NCI-H146 treated with DMSO at 0.1 percent for 48 hours (cell line): ENCODE measurements at regions not wholly inside any gene's neighbourhood (a gene's known extent, or its start where the extent isn't known, plus 50 kb on each side); places are given as distances from the start of the nearest gene placed in this dataset.

Source experiments
- DNase-seq: peaks from one replicate; lab custom pipeline; 2025; ENCODE audit not compliant: unreplicated experiment; lab: John Stamatoyannopoulos, UW

DNA sequence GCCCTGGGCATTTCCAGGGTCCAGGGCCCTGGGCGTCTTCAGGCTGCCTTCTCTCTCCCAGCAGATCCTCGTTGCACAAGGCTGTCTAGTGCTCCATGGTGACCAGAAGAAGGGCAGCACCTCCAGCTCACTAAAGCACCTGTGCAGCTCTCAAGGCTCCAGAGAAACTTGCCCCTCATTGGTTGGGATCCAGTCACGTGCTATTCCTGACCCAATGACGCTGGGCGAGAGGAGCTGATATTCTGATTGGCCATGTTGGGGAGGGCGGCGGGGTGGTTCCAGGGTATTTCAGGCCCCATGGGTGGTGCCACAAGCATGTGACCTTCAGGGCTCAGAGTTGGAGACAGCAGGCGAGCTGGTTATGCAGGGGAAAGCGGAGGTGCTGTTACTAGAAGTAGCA lies 309.1 kb downstream of the TOX3 start:
- no peak for DNase-seq

GRCh38 chr16:52235186-52235585 lies 311.8 kb downstream of the TOX3 start:
- no peak for DNase-seq

GRCh38 chr16:52234626-52235025 lies 312.3 kb downstream of the TOX3 start:
- DNase-seq, result no peak

DNA sequence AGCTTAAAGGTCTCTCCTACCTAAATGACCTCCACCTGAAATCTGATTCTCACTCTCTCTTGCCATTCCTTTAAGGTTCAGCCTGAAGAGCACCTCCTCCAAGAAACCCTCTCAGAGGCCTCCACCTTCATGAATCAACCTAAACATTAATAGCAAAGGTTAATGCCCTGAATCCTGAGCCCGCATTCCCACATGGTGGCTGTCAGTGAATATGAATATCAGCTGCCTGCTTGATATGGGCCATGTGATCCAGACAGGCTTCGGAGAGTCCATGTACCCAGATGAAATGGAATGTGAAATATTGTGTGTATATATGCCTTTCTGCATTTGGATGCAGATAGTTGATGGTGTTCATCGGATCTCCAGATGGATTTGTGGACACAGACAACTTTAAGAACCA lies 317.5 kb downstream of the TOX3 start:
- DNase-seq, result no peak

DNA sequence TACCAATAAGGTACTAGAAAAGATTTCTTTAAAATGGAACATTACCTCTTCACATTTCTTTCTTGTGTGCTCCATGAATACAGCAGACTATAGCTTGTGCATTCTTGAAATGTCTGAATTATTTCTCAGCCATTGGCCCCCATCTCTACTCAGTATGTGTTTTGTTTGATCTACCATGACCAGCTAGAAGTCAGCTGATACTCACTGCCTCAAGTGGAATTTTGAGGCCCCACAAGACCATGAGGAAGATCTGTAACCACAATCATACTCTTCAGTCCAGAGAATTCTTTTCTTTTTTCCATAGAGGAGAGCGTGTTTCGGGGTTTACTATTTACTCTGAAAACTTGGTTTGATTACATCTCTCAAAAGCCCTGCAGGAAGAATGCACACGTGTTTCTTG lies 319.1 kb downstream of the TOX3 start:
- DNase-seq, result no peak

DNA sequence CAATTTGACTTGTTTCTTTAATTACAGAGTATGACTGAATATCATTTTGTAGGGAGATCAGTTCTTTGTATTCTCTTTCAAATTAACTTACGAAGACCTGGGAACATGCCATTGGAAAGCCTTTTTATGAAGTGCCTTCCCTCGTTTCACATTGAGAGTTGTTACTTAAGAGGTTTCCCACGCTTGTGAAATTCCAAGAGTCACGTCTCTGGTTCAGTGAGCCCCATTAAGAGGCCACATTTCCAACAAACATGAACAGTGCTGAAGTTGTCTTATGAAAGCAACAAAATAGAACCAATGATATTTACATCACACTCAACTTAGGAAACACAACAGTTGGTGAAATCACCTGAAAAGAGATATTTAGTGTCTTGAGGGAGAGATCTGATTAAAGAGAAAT lies 334.1 kb downstream of the TOX3 start:
- no peak for DNase-seq

GRCh38 chr16:52209227-52209626 lies 337.7 kb downstream of the TOX3 start:
- DNase-seq, result peak; percentile 33

GRCh38 chr16:52203096-52203495 lies 343.8 kb downstream of the TOX3 start:
- DNase-seq, result no peak

DNA sequence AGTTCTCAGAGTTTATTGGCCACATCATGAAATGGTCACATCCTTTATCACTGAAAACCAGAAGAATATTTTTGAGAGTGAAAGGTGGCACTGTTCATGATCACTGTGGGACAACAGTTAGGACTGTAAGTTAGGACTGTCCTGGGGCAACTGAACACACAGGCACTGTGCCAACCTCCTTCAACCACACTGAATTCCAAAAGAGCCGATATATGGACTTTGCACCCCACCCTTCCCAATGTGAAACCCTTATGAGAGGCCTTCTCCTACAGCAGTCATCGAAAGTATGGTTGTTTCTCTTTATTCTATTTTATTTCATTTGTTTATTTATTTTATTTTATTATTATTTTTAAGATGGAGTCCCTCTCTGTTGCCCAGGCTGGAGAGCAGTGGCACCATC lies 353.5 kb downstream of the TOX3 start:
- no peak for DNase-seq

DNA sequence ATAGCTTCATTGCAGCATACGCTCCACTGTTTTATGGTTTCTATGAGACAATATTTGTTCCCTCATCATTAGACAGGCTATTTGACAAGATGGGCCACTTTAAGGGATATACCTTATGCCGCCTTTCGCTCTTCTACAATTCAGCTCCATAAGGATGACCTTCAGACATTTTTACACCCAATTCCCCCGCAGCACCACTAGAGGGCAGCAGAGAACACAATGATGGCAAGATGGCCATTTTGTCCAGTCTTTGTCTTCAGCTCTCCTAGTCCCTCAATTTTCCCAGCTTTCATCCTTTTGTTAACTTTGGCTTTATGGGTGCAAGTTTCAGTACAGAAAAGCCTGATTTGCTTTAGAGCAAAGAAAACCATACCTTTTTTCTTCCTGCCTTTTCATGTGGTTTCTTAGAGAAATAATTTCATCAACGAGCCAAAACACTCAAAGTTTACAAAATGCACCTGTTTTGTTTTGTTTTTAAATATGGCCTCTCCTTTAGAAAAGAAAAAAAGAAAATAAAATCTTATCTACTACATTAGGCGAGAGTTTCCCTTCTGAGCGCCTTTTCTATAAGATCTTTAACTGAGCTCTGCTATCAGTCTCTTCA lies 355.3 kb downstream of the TOX3 start:
- DNase-seq, result peak; percentile 76

DNA sequence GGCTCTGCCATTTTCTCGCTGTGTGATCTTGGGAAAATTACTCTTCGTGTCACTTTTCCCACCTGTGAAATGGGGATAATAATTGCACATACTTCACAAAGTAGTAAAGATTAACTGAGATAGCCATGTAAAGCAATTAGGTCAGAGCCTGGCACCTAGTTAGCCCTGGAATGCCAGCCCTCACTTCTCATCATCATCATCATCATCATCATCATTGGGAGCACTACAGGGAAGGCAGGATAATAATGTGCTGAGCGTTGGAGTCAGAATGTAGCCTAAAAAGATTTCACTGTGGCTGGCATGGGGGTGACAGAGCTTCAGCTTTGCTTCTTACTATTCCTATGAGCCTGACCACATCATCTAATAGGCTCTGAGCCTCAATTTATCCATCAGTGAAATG lies 362.6 kb downstream of the TOX3 start:
- DNase-seq, result no peak

DNA sequence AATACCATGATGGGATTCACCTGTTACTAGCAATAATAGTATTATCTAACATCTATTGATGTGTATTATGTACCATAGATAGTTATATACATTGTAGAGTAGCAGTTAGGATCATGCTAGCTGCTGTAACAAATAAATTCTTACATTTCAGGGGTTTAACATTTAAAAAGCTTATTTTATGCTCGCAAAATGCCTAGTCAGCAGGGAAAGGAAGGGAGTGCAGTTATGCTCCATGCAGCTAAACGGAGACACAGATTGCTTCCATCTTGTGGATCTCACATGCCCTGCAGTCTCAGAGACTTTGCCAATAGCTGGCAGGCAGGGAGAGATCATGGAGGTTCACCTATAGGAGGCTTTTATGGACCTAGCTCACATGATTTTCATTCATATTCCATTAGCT lies 364.1 kb downstream of the TOX3 start:
- no peak for DNase-seq

DNA sequence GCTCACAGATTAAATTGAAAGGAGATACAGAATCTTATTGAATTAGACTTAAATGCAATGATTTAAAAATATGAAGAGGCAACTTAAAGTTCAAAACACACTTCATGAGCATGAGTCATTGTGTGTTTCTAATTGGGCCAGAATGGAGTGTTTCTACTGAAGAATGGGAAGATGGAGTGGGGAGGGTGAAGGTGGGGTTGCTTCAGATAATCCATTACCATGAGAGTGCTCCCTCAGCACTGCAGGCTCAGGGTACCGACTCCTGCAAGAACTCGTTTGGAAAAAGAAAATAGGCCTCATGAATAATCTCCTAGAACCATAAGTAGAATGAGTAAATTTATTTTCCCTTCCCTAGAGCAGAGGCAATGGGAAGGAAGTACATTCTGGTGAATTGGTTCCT lies 372.8 kb downstream of the TOX3 start:
- peak; percentile 25 for DNase-seq

GRCh38 chr16:52171481-52171880 lies 375.5 kb downstream of the TOX3 start:
- no peak for DNase-seq

DNA sequence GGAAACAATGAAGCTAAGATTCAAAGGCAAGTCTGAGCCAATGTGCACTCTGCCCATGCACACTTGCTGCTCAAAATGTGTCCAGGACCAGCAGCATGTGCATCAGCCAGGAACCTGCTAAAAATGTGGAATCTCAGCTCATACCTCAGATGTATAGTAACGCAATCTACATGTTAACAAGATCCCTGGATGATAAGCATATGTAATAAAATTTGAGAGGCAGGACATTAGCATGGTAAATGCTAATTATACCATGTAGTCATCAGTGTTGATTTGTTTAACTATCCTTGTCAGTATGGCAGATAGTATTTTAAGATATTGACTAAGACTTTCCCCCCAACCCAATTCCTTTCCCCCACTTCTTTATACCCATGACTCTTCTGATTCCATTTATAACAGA lies 379.6 kb downstream of the TOX3 start:
- no peak for DNase-seq

DNA sequence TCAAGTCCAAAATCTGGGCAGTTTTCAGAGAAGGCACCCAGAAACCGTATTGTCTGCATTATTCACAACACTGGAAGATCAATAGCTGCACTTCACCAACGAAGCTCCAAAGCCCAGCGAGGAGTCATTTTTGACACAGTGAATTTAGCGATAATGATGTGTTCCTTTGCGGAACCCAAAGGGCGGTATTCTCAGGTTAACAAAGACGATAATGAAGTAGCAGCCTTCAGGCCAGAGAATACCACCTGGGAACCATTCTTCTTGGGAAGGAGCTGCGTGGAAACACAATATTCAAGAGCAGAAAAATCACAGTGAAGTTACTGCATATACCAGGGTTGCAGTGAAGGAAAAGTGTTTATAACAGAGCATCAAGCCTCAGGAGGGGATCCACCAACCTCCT lies 381.0 kb downstream of the TOX3 start:
- DNase-seq, result no peak

DNA sequence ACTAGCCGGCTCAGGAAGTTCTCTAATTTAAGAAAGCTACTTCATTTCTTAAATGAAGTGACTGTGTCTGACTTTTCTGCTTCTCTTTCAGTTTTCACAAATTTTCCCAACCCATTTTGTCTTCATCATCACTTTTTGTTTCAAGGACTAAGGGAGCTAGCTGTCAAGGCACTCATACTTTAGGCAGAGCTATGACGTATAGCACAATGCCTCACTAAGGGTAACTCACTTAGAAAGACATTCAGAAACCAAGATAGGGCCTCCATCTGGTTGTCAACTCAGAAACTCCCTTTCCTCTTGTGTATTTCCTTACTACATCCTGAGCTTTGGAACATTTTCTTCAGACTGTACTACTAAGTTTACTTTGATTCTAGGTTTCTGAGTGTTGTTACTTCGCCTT lies 397.9 kb downstream of the TOX3 start:
- DNase-seq, result no peak

DNA sequence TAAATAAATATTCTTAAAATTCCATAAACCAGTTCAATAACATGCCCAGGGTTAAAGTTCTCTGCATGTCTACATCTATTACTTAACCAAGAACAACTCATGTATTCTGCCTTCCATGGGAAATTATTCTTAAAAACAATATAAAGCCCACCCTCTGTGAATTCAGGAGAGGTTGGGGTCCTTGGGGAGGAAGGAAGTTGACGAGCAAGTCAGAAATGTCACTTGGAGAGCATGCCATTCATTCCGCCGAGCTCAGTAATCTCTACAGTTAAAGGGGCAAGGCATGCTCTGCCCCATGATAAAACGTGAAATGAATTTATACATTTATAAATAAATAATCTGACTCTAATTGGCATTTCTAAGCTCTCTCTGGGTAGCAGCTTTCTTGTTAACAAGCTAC lies 405.1 kb downstream of the TOX3 start:
- no peak for DNase-seq

DNA sequence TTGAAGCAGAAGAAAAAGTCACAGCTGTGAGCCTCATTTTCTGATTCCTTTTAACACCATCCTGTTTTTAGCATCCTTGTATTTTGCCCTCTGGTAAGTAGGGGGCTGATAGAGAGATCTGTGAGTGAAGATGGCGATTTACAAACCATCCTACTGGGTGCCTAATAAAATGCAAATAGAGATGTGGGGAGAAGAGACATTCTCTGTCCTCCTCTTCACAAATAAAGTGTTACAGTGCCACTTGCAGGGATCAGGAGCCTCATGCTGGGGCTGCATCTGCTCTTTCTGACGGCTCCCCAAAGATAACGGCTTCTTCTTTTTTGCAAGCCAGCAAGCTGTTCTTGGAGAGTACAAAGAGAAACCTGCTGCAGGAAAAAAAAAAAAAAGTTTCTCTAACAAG lies 418.6 kb downstream of the TOX3 start:
- no peak for DNase-seq

DNA sequence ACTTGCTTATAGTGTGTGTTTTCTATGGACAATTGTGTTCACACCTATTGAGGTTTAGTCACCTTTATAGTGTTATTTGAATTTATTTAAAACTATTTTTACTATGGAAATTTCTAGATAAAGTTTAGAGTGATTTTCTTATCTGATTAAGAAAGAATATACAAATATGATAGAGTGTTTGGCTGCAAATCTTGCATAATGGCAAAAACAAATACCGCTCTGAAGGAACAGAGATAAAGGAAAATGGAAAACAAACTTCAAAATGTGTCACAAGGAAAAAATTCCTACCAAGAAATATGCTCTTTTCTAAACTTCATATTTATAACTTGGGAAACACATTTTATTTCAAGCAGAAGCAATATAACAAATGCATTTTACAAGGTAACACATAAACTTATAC lies 423.1 kb downstream of the TOX3 start:
- DNase-seq, result no peak

DNA sequence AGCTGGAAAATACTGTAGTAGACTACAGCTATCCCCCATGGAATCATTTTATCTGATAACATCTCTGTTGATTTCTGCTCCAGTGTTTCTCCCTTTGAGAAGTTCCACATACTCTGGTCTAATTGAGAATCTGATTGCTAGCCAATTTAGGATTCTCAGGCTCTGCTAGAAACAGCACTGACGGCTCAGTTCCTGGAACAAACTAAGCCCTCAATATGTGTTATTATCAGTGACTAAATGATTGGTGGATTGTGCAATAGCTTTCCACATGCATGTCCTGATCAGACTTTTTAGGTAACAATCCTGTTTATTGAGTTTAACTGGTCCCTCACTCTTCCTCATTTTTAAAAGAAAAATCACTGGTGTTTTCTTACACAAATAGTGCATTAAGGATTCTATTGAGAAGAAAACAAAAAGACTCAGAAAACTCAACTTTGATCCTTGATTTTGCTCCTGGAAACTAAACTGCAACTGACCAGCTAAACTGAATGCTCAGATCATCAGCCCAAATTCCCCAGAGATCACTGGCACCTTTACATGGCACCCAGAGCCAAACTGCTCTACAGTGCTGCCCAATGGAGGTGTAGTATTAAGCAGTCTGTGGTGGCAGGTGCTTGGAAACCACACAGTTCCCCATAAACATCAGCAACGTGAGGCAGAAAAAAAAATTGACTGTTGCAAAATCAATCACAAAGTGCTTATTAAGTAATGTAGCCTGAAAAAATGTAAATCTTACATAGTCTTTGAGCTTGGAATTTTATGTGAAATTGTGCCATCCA lies 423.7 kb downstream of the TOX3 start:
- no peak for DNase-seq

- no peak for DNase-seq
Measured at GRCh38 chr16:52117171-52117570, 429.8 kb downstream of the TOX3 start.

DNA sequence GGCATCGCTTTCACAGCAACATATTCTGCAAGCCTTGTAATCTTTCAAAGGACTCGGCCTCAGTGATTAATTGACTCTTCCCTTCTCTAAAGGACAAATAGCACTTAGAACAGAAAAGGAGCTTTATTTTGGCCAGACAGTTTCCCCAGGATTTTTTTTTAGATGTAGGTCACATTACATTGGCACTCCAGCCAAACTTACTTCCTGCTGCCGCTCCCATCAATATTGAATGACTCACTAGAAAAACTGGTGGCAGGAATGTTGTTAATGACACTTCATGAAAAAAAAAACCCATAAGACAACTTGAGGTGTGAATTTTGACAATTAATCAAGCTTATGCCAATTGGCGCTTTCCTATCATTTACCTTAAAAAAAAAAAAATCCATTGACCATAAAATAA lies 432.6 kb downstream of the TOX3 start:
- DNase-seq, result no peak
